ENCODE measurements at regions not wholly inside any gene's neighbourhood (a gene's known extent, or its start where the extent isn't known, plus 50 kb on each side); places are given as distances from the start of the nearest gene placed in this dataset.

GRCh38 chr1:118751166-118751565 is 237.0 kb downstream of the TBX15 start:
- H3K4me3 ChIP-seq (replicated peaks; ENCODE audit: low read depth, low read length) = no peak overlapping the region
- no peak for TF ChIP-seq CTCF (IDR thresholded peaks at IDR 0.05; ENCODE audit: low read length, missing control alignments)
- no peak for DNase-seq (ENCODE audit: low read depth)

GRCh38 chr1:118744420-118744819 is 243.7 kb downstream of the TBX15 start:
- no peak for DNase-seq (ENCODE audit: low read depth)
- H3K4me3 ChIP-seq (replicated peaks; ENCODE audit: low read depth, low read length) = no peak overlapping the region
- no peak for TF ChIP-seq CTCF (IDR thresholded peaks at IDR 0.05; ENCODE audit: low read length, missing control alignments)

- DNase-seq (ENCODE audit: low read depth) = no peak
- no peak for TF ChIP-seq CTCF (IDR thresholded peaks at IDR 0.05; ENCODE audit: low read length, missing control alignments)
- no peak overlapping the region for H3K4me3 ChIP-seq (replicated peaks; ENCODE audit: low read depth, low read length)
Measured at GRCh38 chr1:118739501-118739900, 248.6 kb downstream of the TBX15 start.

GRCh38 chr1:118736322-118736721 is 251.8 kb downstream of the TBX15 start:
- no peak for DNase-seq (ENCODE audit: low read depth)
- H3K4me3 ChIP-seq (replicated peaks; ENCODE audit: low read depth, low read length) = no peak overlapping the region
- TF ChIP-seq CTCF (IDR thresholded peaks at IDR 0.05; ENCODE audit: low read length, missing control alignments) = no peak

GRCh38 chr1:118717893-118718292 is 270.2 kb downstream of the TBX15 start:
- DNase-seq (ENCODE audit: low read depth) = no peak
- no peak for TF ChIP-seq CTCF (IDR thresholded peaks at IDR 0.05; ENCODE audit: low read length, missing control alignments)
- H3K4me3 ChIP-seq (replicated peaks; ENCODE audit: low read depth, low read length) = no peak overlapping the region

- DNase-seq (ENCODE audit: low read depth) = no peak
- TF ChIP-seq CTCF (IDR thresholded peaks at IDR 0.05; ENCODE audit: low read length, missing control alignments) = no peak
- no peak overlapping the region for H3K4me3 ChIP-seq (replicated peaks; ENCODE audit: low read depth, low read length)
Measured at GRCh38 chr1:118716775-118717174, 271.4 kb downstream of the TBX15 start.

GRCh38 chr1:118711356-118711755 is 276.8 kb downstream of the TBX15 start:
- no peak for DNase-seq (ENCODE audit: low read depth)
- H3K4me3 ChIP-seq (replicated peaks; ENCODE audit: low read depth, low read length) = no peak overlapping the region
- TF ChIP-seq CTCF (IDR thresholded peaks at IDR 0.05; ENCODE audit: low read length, missing control alignments) = no peak

Measured in fibroblast of pulmonary artery (primary cell).